DMS153 treated with DMSO at 0.1 percent for 48 hours (cell line): ENCODE measurements at regions not wholly inside any gene's neighbourhood (a gene's known extent, or its start where the extent isn't known, plus 50 kb on each side); places are given as distances from the start of the nearest gene placed in this dataset.

Source experiments
- DNase-seq: peaks from one replicate; lab custom pipeline; 2025; ENCODE audit not compliant: unreplicated experiment; lab: John Stamatoyannopoulos, UW

- no peak for DNase-seq
Measured at GRCh38 chr6:22925920-22926789, 356.8 kb downstream of the HDGFL1 start.

- no peak for DNase-seq
Measured at GRCh38 chr6:22926790-22927354, 357.5 kb downstream of the HDGFL1 start.

- DNase-seq, result no peak
Measured at GRCh38 chr6:22928775-22929174, 359.4 kb downstream of the HDGFL1 start.

GRCh38 chr6:22929311-22929985 lies 360.1 kb downstream of the HDGFL1 start:
- no peak for DNase-seq

- no peak for DNase-seq
Measured at GRCh38 chr6:22940581-22941290, 371.4 kb downstream of the HDGFL1 start.

GRCh38 chr6:22942403-22942802 lies 373.0 kb downstream of the HDGFL1 start:
- DNase-seq, result no peak

- DNase-seq, result no peak
Measured at GRCh38 chr6:22943327-22943726, 374.0 kb downstream of the HDGFL1 start.

GRCh38 chr6:22949967-22950366 lies 380.6 kb downstream of the HDGFL1 start:
- no peak for DNase-seq

- no peak for DNase-seq
Measured at GRCh38 chr6:22952097-22952496, 382.7 kb downstream of the HDGFL1 start.

GRCh38 chr6:22954749-22955385 lies 385.5 kb downstream of the HDGFL1 start:
- DNase-seq, result no peak

- DNase-seq, result no peak
Measured at GRCh38 chr6:22956029-22956681, 386.8 kb downstream of the HDGFL1 start.

GRCh38 chr6:22958677-22959076 lies 389.3 kb downstream of the HDGFL1 start:
- DNase-seq, result no peak

- no peak for DNase-seq
Measured at GRCh38 chr6:22959571-22959970, 390.2 kb downstream of the HDGFL1 start.

- DNase-seq, result no peak
Measured at GRCh38 chr6:22964334-22964733, 395.0 kb downstream of the HDGFL1 start.

GRCh38 chr6:22965889-22966288 lies 396.5 kb downstream of the HDGFL1 start:
- DNase-seq, result no peak

- no peak for DNase-seq
Measured at GRCh38 chr6:22966691-22967422, 397.5 kb downstream of the HDGFL1 start.

- no peak for DNase-seq
Measured at GRCh38 chr6:22970004-22970403, 400.6 kb downstream of the HDGFL1 start.

GRCh38 chr6:22972771-22973170 lies 403.4 kb downstream of the HDGFL1 start:
- no peak for DNase-seq

GRCh38 chr6:22975079-22975478 lies 405.7 kb downstream of the HDGFL1 start:
- DNase-seq, result no peak

- no peak for DNase-seq
Measured at GRCh38 chr6:22980446-22980845, 411.1 kb downstream of the HDGFL1 start.
